ENCODE measurements at regions not wholly inside any gene's neighbourhood (a gene's known extent, or its start where the extent isn't known, plus 50 kb on each side); places are given as distances from the start of the nearest gene placed in this dataset.

DNA sequence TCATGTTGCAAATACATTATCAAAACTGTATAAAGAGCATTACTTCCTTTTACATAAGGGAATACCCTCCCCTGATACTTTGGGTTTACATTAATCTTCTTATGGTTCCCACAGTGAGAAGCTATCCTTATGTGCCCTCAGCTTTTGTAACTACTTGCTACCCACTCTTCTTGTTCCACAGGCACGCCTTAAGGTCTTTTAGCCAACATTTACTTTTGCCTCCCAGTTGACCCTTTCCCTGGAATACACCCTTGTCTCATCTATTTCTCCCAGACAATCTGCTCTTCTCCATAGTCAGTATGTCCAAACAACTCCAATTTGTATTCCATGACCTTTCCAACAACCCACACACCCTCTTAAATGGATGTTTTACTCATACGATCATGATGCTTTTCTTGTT, 116.8 kb upstream of the COL8A1 start:
- TF ChIP-seq, protein P1, sequence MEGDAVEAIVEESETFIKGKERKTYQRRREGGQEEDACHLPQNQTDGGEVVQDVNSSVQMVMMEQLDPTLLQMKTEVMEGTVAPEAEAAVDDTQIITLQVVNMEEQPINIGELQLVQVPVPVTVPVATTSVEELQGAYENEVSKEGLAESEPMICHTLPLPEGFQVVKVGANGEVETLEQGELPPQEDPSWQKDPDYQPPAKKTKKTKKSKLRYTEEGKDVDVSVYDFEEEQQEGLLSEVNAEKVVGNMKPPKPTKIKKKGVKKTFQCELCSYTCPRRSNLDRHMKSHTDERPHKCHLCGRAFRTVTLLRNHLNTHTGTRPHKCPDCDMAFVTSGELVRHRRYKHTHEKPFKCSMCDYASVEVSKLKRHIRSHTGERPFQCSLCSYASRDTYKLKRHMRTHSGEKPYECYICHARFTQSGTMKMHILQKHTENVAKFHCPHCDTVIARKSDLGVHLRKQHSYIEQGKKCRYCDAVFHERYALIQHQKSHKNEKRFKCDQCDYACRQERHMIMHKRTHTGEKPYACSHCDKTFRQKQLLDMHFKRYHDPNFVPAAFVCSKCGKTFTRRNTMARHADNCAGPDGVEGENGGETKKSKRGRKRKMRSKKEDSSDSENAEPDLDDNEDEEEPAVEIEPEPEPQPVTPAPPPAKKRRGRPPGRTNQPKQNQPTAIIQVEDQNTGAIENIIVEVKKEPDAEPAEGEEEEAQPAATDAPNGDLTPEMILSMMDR (IDR thresholded peaks at IDR 0.05) = no peak
- no peak for TF ChIP-seq POLR2A (IDR thresholded peaks at IDR 0.05)

Data from esophagus squamous epithelium (tissue), 4 donors.